HT-29 (cell line): ENCODE measurements at regions not wholly inside any gene's neighbourhood (a gene's known extent, or its start where the extent isn't known, plus 50 kb on each side); places are given as distances from the start of the nearest gene placed in this dataset.

Source experiments
- DNase-seq: peaks from one replicate; pipeline ENCODE4 v3.0.0-alpha.2; 2015; ENCODE audit warnings: low spot score

DNA sequence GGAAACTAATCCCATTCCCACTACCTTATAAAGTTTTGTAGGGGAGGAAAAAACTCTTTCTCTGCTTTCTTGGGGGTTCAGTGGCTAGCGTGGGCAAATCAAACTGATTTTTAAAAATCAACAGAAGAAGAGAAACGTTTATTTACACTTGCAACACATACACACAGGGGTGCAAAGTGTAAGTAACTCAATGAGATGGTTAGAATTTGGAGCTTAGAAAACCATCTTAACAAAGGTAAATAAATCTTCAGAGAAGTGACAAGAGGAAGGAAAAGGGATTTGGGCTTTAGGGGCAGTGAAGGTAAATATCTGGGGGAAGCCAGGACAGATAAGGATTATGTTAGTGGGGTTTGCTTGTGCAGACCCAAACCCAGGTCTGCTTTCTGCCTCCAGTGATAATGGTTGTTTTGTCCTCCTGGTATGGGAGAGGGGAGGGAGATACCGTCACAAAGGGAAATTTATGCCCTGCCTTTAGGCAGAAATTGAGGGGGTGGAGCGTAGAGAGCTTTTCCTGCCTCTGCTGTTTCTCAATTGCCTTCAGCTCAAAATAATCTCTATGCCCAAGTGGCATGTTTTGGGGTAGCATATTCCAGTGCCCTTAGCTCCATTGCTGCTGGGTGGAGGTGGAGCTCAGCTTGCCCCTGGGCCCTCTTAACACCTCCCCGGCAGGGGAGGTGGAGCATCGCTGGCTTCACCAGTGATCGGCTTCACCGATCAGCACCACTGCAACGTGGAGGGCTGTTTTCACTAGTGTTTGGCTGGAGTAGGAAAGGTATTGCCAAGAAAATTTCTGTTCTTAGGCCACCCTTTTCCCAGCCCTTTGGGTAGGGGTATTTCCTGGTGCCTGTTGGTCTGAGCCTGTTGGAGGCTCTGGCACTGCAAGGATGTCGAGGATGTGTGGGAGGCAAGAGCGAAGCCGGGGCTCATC lies 92.2 kb downstream of the TEX51 start:
- DNase-seq, result no peak

- DNase-seq, result no peak
Measured at GRCh38 chr2:126994340-126994777, 95.7 kb downstream of the TEX51 start.

DNA sequence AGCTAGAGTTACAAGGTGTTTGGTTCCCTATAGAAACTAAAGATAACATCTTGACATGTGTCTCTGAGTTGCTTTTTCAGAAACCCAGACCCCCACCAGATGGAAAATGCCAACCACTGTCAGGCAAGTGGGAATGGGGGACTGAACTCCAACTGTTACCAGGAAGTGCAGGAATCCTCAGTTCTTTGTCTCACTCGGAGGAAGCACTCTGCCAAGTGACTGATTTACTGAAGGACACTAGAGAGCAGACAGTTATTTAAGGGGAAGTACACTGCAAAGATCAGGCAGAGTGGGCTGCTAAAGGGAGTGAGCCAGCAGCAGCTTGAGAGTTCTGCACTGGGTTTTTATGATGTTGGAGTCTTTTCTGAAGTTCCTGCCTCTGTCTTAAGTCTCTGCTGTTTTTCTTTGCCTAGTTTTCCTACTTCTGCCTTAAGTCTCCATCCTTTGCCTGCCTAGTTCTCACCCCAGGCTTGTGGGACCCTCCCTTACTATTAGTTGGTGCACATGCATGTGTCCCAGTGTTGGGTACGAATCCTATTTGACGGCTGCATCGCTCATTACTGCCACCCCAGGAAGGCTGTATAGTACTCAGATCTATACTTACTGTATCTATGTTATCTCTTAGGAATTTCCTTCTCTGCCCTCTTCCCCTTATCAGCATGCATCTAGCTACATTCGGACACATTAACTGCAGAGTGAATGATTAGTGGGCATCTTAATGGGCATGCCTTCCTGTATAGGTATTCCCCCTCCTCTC lies 97.1 kb downstream of the TEX51 start:
- DNase-seq, result no peak

GRCh38 chr2:126996378-126996699 lies 97.6 kb downstream of the TEX51 start:
- no peak for DNase-seq
